Left ventricle myocardium inferior (tissue), 1 donor: ENCODE measurements at regions not wholly inside any gene's neighbourhood (a gene's known extent, or its start where the extent isn't known, plus 50 kb on each side); places are given as distances from the start of the nearest gene placed in this dataset.

ENCODE experiments used
- DNase-seq: peaks from one replicate; pipeline ENCODE4 v3.0.0-alpha.2; 2020
- H3K27ac ChIP-seq: fragments of 200-600 bp; replicated peaks from 2 replicates; pipeline ENCODE4 v1.8.0; 2021
- H3K27me3 ChIP-seq: fragments of 200-600 bp; 2 replicates; pipeline ENCODE4 v1.8.0; 2021; ENCODE audit warnings: low read depth
- H3K36me3 ChIP-seq: fragments of 200-600 bp; 2 replicates; pipeline ENCODE4 v1.8.0; 2021
- H3K4me1 ChIP-seq: fragments of 200-600 bp; 2 replicates; pipeline ENCODE4 v1.8.0; 2021
- H3K4me3 ChIP-seq: fragments of 200-600 bp; 2 replicates; pipeline ENCODE4 v1.8.0; 2021; ENCODE audit warnings: mild to moderate bottlenecking, moderate library complexity
- H3K9me3 ChIP-seq: fragments of 200-600 bp; replicated peaks from 2 replicates; pipeline ENCODE4 v1.8.0; 2021
- intact Hi-C: fragments of 100-400 bp; cut with micrococcal nuclease; formaldehyde crosslinking; loops from one replicate; pipeline ENCODE4 v1.11.0; 2022
- TF ChIP-seq, protein P1 (sequence below): fragments of 200-600 bp; IDR thresholded peaks from 2 replicates; pipeline ENCODE4 v1.8.0; 2021; ENCODE audit warnings: antibody characterized with exemption, mild to moderate bottlenecking, borderline replicate concordance
- donor health status: DM: no; HTN: yes; CAD: no; lungs with severe emphysema.

DNA sequence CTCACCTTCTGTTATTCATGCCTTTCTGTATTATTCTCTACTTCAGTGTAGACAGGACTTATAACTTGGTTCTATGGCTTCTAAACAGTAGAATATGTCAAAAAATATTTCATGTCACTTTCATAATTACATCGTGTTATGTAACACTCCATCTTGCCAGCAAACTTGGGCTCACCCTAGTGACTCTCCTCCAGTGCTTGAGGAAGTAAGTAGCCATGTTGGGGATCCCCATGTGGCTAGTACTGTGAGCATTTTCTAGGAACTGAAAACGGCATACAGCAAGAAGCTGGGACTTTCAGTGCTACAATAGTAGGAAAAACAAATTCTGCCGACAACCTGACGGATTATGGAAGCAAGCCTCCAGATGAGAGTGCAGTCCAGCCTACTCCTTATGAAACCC is 495.6 kb downstream of the SLITRK6 start:
- H3K4me3 ChIP-seq = no peak overlapping the region
- intact Hi-C loops = no loop called here

DNA sequence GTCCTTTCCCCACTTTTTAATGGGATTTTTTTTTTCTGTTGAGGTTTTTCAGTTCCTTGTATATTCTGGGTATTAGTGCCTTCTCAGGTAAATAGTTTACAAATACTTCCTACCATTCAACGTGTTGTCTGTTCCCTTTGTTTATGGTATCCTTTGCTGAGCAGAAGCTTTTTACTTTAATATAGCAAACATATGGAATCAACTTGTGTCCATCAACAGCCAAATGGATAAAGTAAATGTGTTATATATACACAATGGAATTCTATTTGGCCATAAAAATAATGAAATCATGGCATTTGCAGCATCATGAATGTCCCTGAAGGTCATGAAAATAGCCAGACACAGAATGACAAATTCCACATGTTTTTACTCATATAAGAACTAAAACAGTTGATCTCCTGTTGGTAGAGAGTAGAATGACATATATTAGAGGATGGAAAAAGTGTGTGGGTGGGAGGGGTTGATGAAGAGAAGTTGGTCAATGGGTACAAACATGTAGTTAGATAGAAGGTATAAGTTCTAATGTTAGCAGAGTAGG is 500.8 kb downstream of the SLITRK6 start:
- H3K4me3 ChIP-seq = no peak overlapping the region
- no peaks in the 10 kb centered on the region for H3K27me3 ChIP-seq
- no peaks in the 10 kb centered on the region for H3K4me1 ChIP-seq
- H3K9me3 ChIP-seq = no peaks in the 10 kb centered on the region
- intact Hi-C loops = no loop called here
- no peaks in the 10 kb centered on the region for H3K36me3 ChIP-seq
- H3K27ac ChIP-seq = no peak overlapping the region
- TF ChIP-seq, protein P1, sequence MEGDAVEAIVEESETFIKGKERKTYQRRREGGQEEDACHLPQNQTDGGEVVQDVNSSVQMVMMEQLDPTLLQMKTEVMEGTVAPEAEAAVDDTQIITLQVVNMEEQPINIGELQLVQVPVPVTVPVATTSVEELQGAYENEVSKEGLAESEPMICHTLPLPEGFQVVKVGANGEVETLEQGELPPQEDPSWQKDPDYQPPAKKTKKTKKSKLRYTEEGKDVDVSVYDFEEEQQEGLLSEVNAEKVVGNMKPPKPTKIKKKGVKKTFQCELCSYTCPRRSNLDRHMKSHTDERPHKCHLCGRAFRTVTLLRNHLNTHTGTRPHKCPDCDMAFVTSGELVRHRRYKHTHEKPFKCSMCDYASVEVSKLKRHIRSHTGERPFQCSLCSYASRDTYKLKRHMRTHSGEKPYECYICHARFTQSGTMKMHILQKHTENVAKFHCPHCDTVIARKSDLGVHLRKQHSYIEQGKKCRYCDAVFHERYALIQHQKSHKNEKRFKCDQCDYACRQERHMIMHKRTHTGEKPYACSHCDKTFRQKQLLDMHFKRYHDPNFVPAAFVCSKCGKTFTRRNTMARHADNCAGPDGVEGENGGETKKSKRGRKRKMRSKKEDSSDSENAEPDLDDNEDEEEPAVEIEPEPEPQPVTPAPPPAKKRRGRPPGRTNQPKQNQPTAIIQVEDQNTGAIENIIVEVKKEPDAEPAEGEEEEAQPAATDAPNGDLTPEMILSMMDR = no peak
- no peak for DNase-seq

More for the DNA sequence above, 495.6 kb downstream of the SLITRK6 start:
- H3K27ac ChIP-seq = no peak overlapping the region
- no peaks in the 10 kb centered on the region for H3K36me3 ChIP-seq
- TF ChIP-seq, protein P1 = no peak
- no peaks in the 10 kb centered on the region for H3K9me3 ChIP-seq
- DNase-seq = no peak
- H3K27me3 ChIP-seq = no peaks in the 10 kb centered on the region
- no peaks in the 10 kb centered on the region for H3K4me1 ChIP-seq

DNA sequence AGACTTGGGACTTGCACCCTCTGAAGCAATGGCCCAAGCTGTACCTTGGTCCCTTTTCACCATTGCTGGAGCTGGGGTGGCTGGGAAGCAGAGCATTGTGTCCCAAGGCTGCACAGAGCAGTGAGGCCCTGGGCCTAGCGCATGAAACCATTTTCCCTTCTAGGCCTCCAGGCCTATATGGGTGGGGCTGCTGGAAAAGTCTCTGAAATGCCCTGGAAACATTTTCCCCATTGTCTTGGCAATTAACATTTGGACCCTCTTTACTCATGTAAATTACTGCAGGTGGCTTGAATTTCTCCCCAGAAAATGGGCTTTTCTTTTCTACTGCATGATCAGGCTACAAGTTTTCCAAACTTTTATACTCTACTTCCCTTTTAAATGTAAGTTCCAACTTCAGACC is 510.5 kb downstream of the SLITRK6 start:
- intact Hi-C loops = no loop called here

DNA sequence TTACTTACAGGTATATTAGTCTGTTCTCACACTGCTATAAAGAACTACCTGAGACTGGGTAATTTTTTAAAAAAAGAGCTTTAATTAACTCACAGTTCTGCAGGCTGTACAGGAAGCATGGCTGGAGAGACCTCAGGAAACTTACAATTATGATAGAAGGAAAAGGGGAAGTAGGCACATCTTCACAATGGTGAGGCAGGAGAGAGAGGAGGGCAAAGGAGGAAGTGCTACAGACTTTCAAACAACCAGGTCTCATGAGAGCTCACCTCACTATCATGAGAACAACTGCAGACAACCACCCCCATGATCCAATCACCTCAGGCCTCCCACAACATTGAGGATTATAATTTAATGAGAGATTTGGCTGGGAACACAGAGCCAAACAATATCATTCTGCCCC is 511.7 kb downstream of the SLITRK6 start:
- TF ChIP-seq, protein P1 = no peak
- Histone ChIP-seq H3K4me3 (no peak overlapping the region), H3K36me3 (no peaks in the 10 kb centered on the region), H3K4me1 (no peaks in the 10 kb centered on the region), H3K27ac (no peak overlapping the region), H3K9me3 (no peaks in the 10 kb centered on the region), H3K27me3 (no peaks in the 10 kb centered on the region)
- intact Hi-C loops = no loop called here
- no peak for DNase-seq

More for the DNA sequence above, 510.5 kb downstream of the SLITRK6 start:
- Histone ChIP-seq H3K27ac (no peak overlapping the region), H3K36me3 (no peaks in the 10 kb centered on the region), H3K4me3 (no peak overlapping the region), H3K4me1 (no peaks in the 10 kb centered on the region), H3K27me3 (no peaks in the 10 kb centered on the region), H3K9me3 (no peaks in the 10 kb centered on the region)
- no peak for DNase-seq
- TF ChIP-seq, protein P1 = no peak

DNA sequence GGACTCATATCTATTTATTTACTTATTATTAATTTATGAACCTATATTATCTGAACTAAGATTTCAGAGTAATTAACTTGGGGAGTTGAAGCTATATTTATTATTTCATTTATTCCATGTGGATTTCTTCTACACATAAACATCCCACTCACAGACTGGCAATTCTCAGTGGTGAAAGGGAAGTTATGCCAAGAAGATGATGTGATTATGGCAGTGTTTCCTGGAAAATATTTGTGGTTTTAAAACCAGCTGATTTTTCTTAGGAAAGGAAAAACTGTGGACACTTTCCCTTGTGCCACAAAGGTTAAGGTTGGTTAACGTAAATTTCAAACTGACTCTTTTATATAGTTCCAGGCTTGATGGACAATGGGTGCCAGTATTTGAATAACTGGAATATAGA is 513.1 kb downstream of the SLITRK6 start:
- TF ChIP-seq, protein P1 = no peak
- Histone ChIP-seq H3K4me1 (no peaks in the 10 kb centered on the region), H3K27me3 (no peaks in the 10 kb centered on the region), H3K4me3 (no peak overlapping the region), H3K9me3 (no peaks in the 10 kb centered on the region), H3K27ac (no peak overlapping the region), H3K36me3 (no peaks in the 10 kb centered on the region)
- no peak for DNase-seq
- intact Hi-C loops = no loop called here

DNA sequence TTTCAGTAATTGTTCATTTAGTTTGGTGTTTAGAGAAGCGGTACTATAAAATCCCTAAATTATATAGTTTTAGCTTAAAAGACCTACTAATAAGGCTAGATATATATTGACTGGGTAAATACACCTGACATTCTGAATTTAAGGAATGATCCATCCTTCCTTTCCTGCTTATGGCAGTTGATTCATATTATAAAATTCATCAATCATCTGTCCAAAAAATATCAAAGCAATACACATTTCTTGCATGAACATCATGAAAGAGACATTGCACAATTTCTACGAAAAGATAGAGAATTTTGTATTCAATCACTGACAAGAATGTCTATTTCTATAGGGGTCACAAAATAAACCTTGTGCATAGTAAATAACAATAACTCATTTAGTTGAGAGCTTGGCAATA is 514.9 kb downstream of the SLITRK6 start:
- intact Hi-C loops = no loop called here
- H3K4me1 ChIP-seq = no peaks in the 10 kb centered on the region
- H3K4me3 ChIP-seq = no peak overlapping the region
- H3K36me3 ChIP-seq = no peaks in the 10 kb centered on the region
- H3K27me3 ChIP-seq = no peaks in the 10 kb centered on the region
- no peaks in the 10 kb centered on the region for H3K9me3 ChIP-seq
- H3K27ac ChIP-seq = no peak overlapping the region
- TF ChIP-seq, protein P1 = no peak
- no peak for DNase-seq
